Left cardiac atrium (tissue), 4 donors: ENCODE measurements at regions not wholly inside any gene's neighbourhood (a gene's known extent, or its start where the extent isn't known, plus 50 kb on each side); places are given as distances from the start of the nearest gene placed in this dataset.

Experiments
- ATAC-seq, 2 donors: fragments of 200-7000 bp; cut with Tn5 transposase; one replicate each; pipeline ENCODE4 v1.9.1; 2020; ENCODE audit warnings: mild to moderate bottlenecking in 2 of 2, moderate library complexity in 2 of 2
- DNase-seq: peaks from one replicate; pipeline ENCODE4 v3.0.0-alpha.2; 2020
- intact Hi-C, 2 donors: fragments of 100-400 bp; cut with DNase I; formaldehyde crosslinking; loops; one replicate each; pipeline versions ENCODE4 v1.14.1 to v1.15.1; 2022 to 2023
- donor health status: DM: no; HTN: yes; CAD: no.
- donor health status: DM: no; HTN: yes; CAD: no; lungs with severe emphysema.
- donor health status: DM: yes; HTN: yes; CAD: no.
- donor health status: Dilated cardiomyopathy.

DNA sequence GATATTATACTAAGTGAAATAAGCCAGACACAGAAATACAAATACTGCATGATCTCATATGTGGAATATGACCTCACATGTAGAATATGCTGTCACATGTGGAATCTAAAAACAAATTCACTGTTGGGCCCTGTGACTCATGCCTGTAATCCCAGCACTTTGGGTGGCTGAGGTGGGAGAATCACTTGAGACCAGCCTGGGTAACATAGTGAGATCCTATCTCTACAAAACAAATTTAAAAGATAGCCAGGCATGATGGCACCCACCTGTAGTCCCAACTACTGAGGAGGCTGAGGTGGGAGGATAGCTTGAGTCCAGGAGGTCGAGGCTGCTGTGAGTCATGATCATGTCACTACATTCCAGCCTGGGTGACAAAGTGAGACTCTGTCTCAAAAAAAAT is 160.3 kb downstream of the PTEN start:
- ATAC-seq = no peak
- intact Hi-C loops = no loop called here
- DNase-seq = no peak

DNA sequence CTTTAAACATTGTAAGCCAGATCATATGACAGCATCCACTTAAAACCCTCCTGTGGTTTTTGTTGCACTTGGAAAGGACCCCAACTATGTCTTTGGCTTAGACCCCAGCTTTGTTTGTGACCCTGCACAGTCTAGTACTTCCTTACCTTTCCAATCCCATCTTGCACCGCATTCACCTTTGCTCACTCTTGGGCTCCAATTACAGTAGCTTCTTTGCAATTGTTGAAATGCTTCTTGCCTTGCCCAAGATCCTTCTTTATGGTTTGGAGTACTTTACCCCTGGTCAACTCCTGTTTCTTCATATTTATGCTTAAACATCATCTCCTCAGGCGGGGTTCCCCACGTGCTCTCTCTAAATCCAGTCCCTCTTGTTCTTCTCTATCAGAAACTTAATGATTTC is 162.6 kb downstream of the PTEN start:
- intact Hi-C loops = no loop called here
- DNase-seq (no peak), ATAC-seq (no peak)

DNA sequence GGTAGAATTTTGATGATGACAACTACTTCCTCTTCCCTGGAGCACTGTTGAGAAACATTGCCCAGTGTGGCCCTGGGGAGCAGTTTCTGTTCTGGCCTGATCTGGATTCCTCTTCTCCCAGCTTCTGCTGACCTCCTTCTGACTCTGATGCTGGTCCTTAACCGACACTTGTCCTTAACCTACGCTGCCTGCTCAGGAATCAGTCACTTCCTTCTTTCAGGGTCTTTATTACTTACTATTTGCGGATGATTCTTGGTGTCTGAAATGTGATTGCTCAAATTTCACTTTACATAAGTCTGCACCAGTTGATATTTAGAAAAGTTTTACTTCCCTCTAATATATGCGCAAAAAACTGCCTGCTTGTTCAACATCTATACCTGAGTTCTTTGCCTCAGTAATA is 164.1 kb downstream of the PTEN start:
- intact Hi-C loops = no loop called here
- no peak for DNase-seq
- ATAC-seq = peak; percentile 59 to 87

DNA sequence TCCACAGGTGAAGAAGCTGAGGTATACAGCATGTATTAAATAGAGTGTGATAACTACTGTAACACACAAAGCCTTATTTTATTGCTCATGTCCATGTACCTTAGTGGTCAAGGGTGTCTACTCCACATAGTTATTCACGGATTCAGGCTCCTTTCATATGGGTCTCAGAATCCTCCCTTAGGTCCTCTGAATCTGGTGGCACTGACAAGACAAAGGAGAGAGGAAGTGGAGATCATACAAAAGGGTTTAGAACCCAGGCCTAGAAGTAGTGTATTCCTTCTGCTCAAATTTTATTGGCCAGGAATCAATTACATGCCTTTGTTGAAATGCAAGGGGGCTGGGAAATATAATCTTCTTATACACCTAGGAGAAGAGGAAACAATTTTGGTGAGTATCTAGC is 164.6 kb downstream of the PTEN start:
- DNase-seq (no peak), ATAC-seq (no peak)
- intact Hi-C loops = no loop called here

- intact Hi-C loops = no loop called here
- no peak for ATAC-seq
- no peak for DNase-seq
Observed at GRCh38 chr10:88028654-88029053, 165.2 kb downstream of the PTEN start.

- no peak for ATAC-seq
- intact Hi-C loops = no loop called here
- no peak for DNase-seq
Observed at GRCh38 chr10:88032566-88032965, 169.1 kb downstream of the PTEN start.

- intact Hi-C loops = no loop called here
- DNase-seq (no peak), ATAC-seq (no peak)
Observed at GRCh38 chr10:88033385-88033784, 170.0 kb downstream of the PTEN start.

DNA sequence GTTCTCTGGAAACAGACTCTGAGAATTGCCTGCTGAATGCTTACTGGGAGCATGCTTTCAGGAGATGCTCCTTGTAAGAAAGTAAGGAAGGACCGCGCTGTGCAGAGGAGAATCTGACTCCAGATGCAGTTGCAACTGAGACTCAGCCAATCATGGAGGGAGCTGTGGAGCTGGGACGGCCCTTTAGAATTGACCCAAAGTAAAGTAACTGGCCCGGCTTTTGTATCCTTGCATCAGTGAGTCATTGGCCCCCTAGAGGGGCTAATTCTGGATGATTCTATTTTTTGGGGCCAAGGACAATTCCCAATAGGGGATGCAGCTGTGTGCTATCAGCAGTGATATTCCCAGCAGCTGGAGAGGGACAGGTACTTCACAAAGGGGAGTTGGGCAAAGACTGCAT is 170.4 kb downstream of the PTEN start:
- ATAC-seq = no peak
- DNase-seq = no peak
- intact Hi-C loops = no loop called here

DNA sequence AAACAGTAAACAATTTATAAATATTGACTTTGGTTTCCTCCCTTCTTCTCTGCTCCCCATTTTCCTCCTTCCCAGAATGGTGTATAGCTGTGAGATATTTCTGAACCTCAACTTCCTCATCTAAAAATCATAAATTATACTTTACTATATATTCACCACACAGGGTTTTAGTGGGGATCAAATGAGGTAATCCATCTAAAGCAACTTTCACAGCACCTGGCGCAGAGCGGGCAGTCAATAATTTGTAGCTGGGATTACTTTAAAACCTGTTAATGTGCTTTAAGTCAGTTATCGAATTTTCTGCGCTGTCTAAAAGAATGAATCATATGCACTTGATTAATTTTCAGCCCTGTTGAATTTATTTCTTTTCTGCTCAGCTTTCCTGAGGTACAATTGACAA is 172.7 kb downstream of the PTEN start:
- intact Hi-C loops = no loop called here
- no peak for ATAC-seq
- no peak for DNase-seq

DNA sequence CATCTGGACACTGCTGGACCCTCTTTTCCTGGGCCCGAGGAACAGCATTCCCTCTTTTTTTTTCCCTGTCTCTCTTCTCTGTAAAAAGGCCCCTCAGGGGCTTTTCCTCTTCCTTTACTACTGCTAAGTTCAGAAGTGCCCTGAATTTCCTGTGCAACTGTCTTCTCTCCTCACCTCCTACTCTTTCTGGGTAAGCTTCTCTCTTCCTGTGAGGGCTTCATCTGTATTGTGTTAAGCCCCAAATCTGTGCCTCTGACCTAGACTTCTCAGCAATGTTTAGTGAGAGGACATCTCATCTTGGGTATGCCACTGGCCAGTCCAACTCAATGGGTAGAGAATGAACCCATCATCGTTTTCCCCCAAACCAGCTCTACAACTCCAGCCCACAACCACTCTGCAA is 174.2 kb downstream of the PTEN start:
- intact Hi-C loops = no loop called here
- no peak for DNase-seq
- ATAC-seq = no peak

- DNase-seq (no peak), ATAC-seq (no peak)
- intact Hi-C loops = no loop called here
Observed at GRCh38 chr10:88038268-88038667, 174.8 kb downstream of the PTEN start.

GRCh38 chr10:88039496-88040200 is 176.2 kb downstream of the PTEN start:
- intact Hi-C loops = no loop called here

DNA sequence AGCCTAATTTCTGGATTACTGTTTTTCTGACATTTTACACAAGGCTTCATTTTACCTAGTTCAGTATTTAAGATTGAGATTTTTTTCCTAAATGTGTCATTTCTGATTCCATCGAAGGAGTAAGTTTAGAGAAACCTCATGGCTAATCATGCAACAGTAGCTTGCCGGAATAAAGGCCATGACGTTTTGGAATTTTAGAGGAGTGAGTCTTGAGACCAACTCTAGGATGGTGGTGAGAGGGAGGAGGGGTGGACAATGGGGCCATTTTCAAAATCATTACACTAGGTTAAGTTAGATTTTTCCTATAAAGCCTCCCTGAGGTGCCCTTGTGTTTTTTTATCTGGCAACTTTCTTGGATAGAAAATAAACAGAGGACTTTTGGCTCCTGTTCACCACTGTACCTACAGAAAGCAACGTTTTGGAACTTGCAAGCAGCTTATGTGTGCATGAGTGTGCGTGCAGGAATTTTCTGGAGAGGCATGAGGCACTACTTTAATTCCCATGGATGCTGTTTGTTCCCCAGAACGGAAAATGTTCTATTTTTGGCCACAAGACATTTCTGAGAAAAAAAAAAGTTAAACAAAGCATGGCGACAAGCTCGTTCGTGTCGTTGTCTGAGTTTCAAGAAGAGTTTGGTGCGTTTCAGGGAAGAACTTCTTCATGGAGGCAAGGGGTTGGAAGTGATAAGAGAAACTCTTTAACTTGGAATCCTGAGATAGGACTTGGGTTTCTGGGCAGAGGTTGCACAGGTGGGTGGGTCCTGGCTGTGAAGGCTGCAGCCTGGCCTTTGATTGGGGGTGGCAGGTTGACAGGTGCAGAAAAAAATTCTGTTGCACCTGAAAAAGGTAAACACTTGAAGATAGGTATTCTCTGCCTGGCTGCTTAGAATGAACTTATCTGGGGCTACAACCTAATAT is 178.1 kb downstream of the PTEN start:
- ATAC-seq = peak in 1 of 2 donors; percentile 39
- DNase-seq = no peak
- intact Hi-C loops = no loop called here

More at GRCh38 chr10:88039496-88040200, 176.2 kb downstream of the PTEN start:
- ATAC-seq (no peak), DNase-seq (no peak)

GRCh38 chr10:88042160-88043100 is 179.0 kb downstream of the PTEN start:
- intact Hi-C loops = no loop called here
- DNase-seq = no peak
- peak; percentile 38 to 73 for ATAC-seq

- intact Hi-C loops = no loop called here
- ATAC-seq = peak in 1 of 2 donors; percentile 50
- DNase-seq = no peak
Observed at GRCh38 chr10:88045096-88045495, 181.7 kb downstream of the PTEN start.

DNA sequence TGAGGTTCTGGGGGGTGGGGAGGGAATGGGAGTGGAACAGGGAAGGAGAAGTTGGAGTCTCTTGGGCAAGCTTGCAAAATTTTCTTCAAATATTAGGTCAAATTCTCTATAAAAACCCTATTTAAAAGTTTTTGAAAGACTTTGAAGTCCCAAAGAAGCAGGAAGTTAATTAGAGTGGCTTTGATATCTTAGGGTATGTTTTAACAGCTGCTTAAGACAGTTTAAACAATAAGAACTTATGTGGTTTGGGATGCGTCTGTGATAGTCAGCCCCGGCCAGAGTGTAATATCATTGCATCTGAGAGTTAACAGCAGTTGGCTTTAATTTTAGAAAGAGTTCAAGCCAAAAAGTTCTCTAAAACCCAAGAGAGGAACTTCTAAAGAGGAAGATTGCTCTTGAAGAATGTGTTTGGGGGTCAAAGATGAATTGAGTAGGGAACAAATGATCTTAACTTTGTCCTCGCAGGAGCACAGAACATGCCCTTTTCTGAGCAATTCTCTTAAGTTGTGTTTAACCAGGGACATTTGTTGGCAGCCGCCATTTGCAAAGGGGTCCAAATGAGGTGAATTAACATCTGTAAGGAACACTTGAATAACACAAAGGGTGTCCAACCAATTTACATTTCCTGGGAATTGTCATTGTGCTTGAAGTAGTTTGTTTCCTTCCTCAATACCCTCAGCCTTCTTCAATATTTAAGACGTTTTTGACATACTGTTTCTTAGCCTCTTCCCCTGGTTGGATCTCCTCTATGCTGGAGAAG is 182.4 kb downstream of the PTEN start:
- DNase-seq (no peak), ATAC-seq (peak; percentile 28 to 53)
- intact Hi-C loops = no loop called here

DNA sequence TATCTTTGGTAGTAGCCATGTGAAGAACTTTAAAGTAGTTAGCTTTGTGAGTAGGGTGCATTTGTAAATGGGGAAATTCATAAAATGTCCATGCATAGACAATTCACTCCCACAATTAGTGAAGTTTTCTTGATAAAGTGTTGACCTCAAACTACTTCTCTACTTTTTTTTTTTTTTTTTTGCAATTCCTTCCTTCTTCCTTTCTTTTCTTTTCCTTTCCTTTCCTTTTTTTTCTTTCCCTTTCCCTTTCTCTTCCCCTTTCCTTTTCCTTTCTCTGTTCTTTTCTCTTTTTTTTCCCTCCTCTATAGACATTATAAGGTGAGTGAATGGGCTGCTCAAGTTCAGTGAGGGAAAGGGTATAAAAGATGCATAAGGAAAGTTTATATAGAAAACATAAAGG is 184.2 kb downstream of the PTEN start:
- intact Hi-C loops = no loop called here
- ATAC-seq = no peak
- DNase-seq = no peak

- ATAC-seq = no peak
- DNase-seq = no peak
- intact Hi-C loops = no loop called here
Observed at GRCh38 chr10:88048312-88048711, 184.9 kb downstream of the PTEN start.

- intact Hi-C loops = no loop called here
- DNase-seq (no peak), ATAC-seq (no peak)
Observed at GRCh38 chr10:88049204-88049603, 185.8 kb downstream of the PTEN start.
